GM20000 (cell line): ENCODE measurements at regions not wholly inside any gene's neighbourhood (a gene's known extent, or its start where the extent isn't known, plus 50 kb on each side); places are given as distances from the start of the nearest gene placed in this dataset.

ENCODE experiments used
- DNase-seq: peaks from one replicate; pipeline ENCODE4 v3.0.0; 2012; ENCODE audit warnings: low spot score
- CTCF ChIP-seq: IDR thresholded peaks from 2 replicates; pipeline ENCODE4 v1.5.1; 2012; ENCODE audit warnings: mild to moderate bottlenecking, control low read depth; ENCODE audit errors: extremely low read depth, missing control alignments

- TF ChIP-seq CTCF: no peak
- no peak for DNase-seq
These were observed 363.9 kb upstream of the SUCLG2 start for GRCh38 chr3:68018275-68018674.

GRCh38 chr3:68017069-68017468, 362.7 kb upstream of the SUCLG2 start:
- peak; percentile 16 for TF ChIP-seq CTCF

GRCh38 chr3:68009900-68010299, 355.5 kb upstream of the SUCLG2 start:
- no peak for DNase-seq
- no peak for TF ChIP-seq CTCF

More at GRCh38 chr3:68017069-68017468, 362.7 kb upstream of the SUCLG2 start:
- no peak for DNase-seq

GRCh38 chr3:68007621-68008226, 353.3 kb upstream of the SUCLG2 start:
- DNase-seq: no peak
- no peak for TF ChIP-seq CTCF

GRCh38 chr3:68006646-68007045, 352.2 kb upstream of the SUCLG2 start:
- TF ChIP-seq CTCF: no peak
- DNase-seq: no peak

GRCh38 chr3:68004091-68004490, 349.7 kb upstream of the SUCLG2 start:
- DNase-seq: no peak
- no peak for TF ChIP-seq CTCF

- DNase-seq: no peak
- no peak for TF ChIP-seq CTCF
These were observed 343.9 kb upstream of the SUCLG2 start for GRCh38 chr3:67998281-67998680.
